HEK293T (cell line): ENCODE measurements at regions not wholly inside any gene's neighbourhood (a gene's known extent, or its start where the extent isn't known, plus 50 kb on each side); places are given as distances from the start of the nearest gene placed in this dataset.

Experiments used
- ARNT ChIP-seq: fragments of 450-650 bp; IDR thresholded peaks from 2 replicates; pipeline ENCODE4 v1.6.1; 2017; ENCODE audit warnings: mild to moderate bottlenecking
- BHLHE40 ChIP-seq: fragments of 450-650 bp; IDR thresholded peaks from 2 replicates; pipeline ENCODE4 v1.6.1; 2016; ENCODE audit warnings: mild to moderate bottlenecking, moderate library complexity, borderline replicate concordance
- FOXA1 ChIP-seq: fragments of 450-650 bp; IDR thresholded peaks from 2 replicates; pipeline ENCODE4 v1.6.1; 2016; ENCODE audit warnings: mild to moderate bottlenecking
- FOXK2 ChIP-seq: fragments of 450-650 bp; IDR thresholded peaks from 2 replicates; pipeline ENCODE4 v1.6.1; 2016; ENCODE audit warnings: mild to moderate bottlenecking
- FOXM1 ChIP-seq: fragments of 450-650 bp; IDR thresholded peaks from 2 replicates; pipeline ENCODE4 v1.6.1; 2017; ENCODE audit warnings: mild to moderate bottlenecking, borderline replicate concordance
- L3MBTL2 ChIP-seq: fragments of 450-650 bp; conservative IDR thresholded peaks from 2 replicates; pipeline ENCODE4 v1.6.1; 2016; ENCODE audit warnings: mild to moderate bottlenecking
- LEF1 ChIP-seq: fragments of 450-650 bp; IDR thresholded peaks from 2 replicates; pipeline ENCODE4 v1.6.1; 2017; ENCODE audit warnings: mild to moderate bottlenecking, borderline replicate concordance
- TARDBP ChIP-seq: fragments of 450-650 bp; IDR thresholded peaks from 2 replicates; pipeline ENCODE4 v1.6.1; 2016
- TF ChIP-seq, protein P1 (sequence below): fragments of 450-650 bp; IDR thresholded peaks from 2 replicates; pipeline ENCODE4 v1.6.1; 2016

DNA sequence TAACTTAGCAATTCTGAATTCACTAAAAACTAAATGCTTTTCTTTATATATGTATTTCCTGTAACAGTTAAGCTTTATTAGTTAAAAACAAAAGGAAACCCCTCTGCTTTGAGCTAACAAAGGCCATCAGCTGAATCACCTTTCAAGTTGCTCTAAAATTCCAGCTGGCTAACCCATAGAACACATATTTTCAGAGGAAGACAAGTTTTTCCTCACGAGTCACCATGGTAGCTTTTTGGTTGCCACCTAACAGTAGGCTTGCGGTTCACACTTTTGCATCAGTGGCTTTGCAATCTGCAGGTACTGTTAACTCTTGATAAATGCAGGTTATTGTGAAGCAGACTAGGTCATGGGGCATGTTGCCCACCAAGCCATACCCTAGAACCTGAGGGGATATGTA lies 57.6 kb upstream of the IRX5 start:
- TF ChIP-seq FOXK2 (no peak), ARNT (no peak), TARDBP (no peak), LEF1 (no peak), FOXM1 (no peak), BHLHE40 (no peak), L3MBTL2 (no peak), FOXA1 (no peak)
- TF ChIP-seq, protein P1, sequence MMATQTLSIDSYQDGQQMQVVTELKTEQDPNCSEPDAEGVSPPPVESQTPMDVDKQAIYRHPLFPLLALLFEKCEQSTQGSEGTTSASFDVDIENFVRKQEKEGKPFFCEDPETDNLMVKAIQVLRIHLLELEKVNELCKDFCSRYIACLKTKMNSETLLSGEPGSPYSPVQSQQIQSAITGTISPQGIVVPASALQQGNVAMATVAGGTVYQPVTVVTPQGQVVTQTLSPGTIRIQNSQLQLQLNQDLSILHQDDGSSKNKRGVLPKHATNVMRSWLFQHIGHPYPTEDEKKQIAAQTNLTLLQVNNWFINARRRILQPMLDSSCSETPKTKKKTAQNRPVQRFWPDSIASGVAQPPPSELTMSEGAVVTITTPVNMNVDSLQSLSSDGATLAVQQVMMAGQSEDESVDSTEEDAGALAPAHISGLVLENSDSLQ, result no peak
